IPS-20b (cell line): ENCODE measurements at regions not wholly inside any gene's neighbourhood (a gene's known extent, or its start where the extent isn't known, plus 50 kb on each side); places are given as distances from the start of the nearest gene placed in this dataset.

Experiments
- H3K27ac ChIP-seq: one replicate; pipeline ENCODE4 v1.5.1; 2013; ENCODE audit warnings: low read length
- H3K27me3 ChIP-seq: 2 replicates; pipeline ENCODE4 v1.6.1; 2013; ENCODE audit warnings: mild to moderate bottlenecking, low read length, inconsistent platforms; ENCODE audit not compliant: insufficient read depth
- H3K36me3 ChIP-seq: 2 replicates; pipeline ENCODE4 v1.6.1; 2013; ENCODE audit warnings: low read depth, mild to moderate bottlenecking, inconsistent platforms, low read length, moderate library complexity; ENCODE audit not compliant: insufficient read depth
- H3K4me1 ChIP-seq: 2 replicates; pipeline ENCODE4 v1.6.1; 2013; ENCODE audit warnings: mild to moderate bottlenecking, control low read depth, inconsistent platforms, low read length, moderate library complexity; ENCODE audit not compliant: insufficient read depth
- H3K4me3 ChIP-seq: 2 replicates; pipeline ENCODE4 v1.5.1; 2013; ENCODE audit warnings: mild to moderate bottlenecking, low read length, inconsistent platforms
- H3K9ac ChIP-seq: 2 replicates; pipeline ENCODE4 v1.6.1; 2013; ENCODE audit warnings: low read depth, mild to moderate bottlenecking, inconsistent platforms, low read length, moderate library complexity
- H3K9me3 ChIP-seq: 2 replicates; pipeline ENCODE4 v1.6.1; 2013; ENCODE audit warnings: mild to moderate bottlenecking, low read depth, low read length, inconsistent platforms; ENCODE audit not compliant: insufficient read depth

DNA sequence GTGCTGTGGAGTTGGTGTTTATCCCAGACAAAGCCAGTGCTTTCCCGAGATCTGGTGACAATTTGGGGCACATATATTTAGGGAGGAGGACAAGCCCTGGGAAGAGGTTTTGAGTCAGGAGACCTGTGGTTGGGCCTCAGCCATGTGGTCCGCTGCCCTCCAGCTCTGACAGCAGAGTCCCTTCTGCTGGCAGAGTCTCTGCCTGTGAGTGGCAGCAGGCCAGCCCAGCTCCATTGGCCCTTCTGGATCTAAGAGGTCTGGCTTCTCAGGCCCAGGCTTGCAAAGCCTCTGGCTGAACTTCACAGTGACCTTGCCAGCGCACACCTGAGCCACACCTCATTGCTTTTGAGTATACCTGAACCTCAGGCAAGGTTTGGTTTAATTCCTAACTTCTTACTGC lies 115.3 kb downstream of the BCL2L11 start:
- H3K9ac ChIP-seq: no peak overlapping the region
- no peak overlapping the region for H3K4me3 ChIP-seq
- no peaks in the 10 kb centered on the region for H3K36me3 ChIP-seq
- H3K27me3 ChIP-seq: no peaks in the 10 kb centered on the region
- H3K27ac ChIP-seq: no peak overlapping the region
- H3K4me1 ChIP-seq: no peaks in the 10 kb centered on the region
- H3K9me3 ChIP-seq: no peaks in the 10 kb centered on the region; the same call in 1 of the 2 replicates

DNA sequence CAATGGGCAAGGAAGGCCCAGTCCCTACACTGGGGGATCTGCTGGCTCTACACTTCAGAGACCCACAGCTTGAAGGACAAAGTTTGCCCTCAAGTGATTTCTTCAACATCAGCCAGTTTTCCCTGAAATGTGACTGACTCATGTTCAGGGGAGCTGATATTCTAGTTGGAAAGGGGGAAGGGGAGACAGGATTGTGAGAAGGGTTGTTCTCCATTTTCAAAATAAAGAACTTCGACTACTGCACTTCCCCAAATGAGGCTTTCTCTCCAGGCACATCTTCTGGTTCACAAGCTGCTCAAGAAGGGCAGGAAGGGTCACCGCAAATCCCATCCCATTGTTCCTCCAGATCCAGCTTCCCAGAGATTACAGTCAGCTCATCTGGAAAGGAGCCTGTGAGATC lies 117.6 kb downstream of the BCL2L11 start:
- no peak overlapping the region for H3K9ac ChIP-seq
- no peaks in the 10 kb centered on the region for H3K4me1 ChIP-seq
- H3K27me3 ChIP-seq: no peaks in the 10 kb centered on the region
- no peak overlapping the region for H3K4me3 ChIP-seq
- no peak overlapping the region for H3K27ac ChIP-seq
- H3K9me3 ChIP-seq: no peaks in the 10 kb centered on the region; the same call in 1 of the 2 replicates
- no peaks in the 10 kb centered on the region for H3K36me3 ChIP-seq

DNA sequence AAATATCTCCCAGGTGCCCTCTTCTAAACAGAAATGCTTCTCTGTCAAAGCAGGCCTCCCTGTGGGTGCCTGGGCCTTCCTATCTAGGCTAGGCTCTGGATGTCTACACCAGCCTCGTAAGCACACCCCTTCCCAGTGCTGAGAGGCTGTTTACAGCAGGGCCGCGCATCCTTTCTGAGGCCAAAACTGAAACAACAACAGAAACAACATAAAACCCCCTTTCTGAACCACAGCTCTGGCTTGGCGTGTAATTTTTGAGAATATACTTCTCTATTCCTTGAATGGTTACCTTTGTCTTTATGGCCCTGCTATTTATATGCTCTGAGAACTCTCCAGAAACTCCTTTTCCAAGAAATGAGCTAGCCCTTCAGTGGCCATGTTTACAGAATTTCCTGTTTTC lies 118.4 kb downstream of the BCL2L11 start:
- H3K36me3 ChIP-seq: no peaks in the 10 kb centered on the region
- no peak overlapping the region for H3K4me3 ChIP-seq
- H3K27ac ChIP-seq: no peak overlapping the region
- no peaks in the 10 kb centered on the region for H3K4me1 ChIP-seq
- H3K9ac ChIP-seq: no peak overlapping the region
- no peaks in the 10 kb centered on the region for H3K27me3 ChIP-seq
- H3K9me3 ChIP-seq: no peaks in the 10 kb centered on the region; the same call in 1 of the 2 replicates

DNA sequence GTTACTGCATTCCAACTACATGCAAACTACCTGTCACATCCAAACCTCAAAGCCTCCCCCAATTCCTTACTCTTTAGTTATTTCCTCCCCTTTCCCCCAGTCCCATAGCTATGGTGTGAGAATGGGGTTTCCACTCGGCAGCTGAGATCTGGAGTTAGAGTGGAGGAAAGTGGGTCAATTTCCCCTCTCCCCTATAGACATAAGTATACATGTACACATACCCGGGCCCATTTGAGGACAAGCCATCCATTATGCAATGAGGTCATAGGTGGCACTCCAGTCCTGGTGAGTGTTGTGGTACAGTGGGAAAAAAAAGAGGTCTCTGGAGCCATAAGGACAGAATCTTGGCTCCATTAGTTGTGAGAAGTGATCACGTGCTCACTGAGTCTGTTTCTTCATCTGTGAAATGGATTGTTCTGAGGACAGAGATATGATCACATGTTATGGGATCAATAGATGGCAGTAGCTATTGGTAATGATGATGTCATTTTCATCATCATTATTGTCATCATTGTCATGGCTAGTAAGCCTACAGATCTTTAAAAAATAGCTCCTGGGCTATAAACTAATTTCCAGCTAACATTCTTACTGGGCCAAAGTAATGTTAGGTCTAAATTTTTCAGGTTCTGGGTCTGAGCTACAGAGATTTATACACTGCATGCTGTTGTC lies 119.0 kb downstream of the BCL2L11 start:
- H3K27ac ChIP-seq: no peak overlapping the region
- H3K9me3 ChIP-seq: no peaks in the 10 kb centered on the region; the same call in 1 of the 2 replicates
- no peak overlapping the region for H3K9ac ChIP-seq
- no peaks in the 10 kb centered on the region for H3K36me3 ChIP-seq
- H3K4me1 ChIP-seq: no peaks in the 10 kb centered on the region
- no peak overlapping the region for H3K4me3 ChIP-seq
- no peaks in the 10 kb centered on the region for H3K27me3 ChIP-seq

DNA sequence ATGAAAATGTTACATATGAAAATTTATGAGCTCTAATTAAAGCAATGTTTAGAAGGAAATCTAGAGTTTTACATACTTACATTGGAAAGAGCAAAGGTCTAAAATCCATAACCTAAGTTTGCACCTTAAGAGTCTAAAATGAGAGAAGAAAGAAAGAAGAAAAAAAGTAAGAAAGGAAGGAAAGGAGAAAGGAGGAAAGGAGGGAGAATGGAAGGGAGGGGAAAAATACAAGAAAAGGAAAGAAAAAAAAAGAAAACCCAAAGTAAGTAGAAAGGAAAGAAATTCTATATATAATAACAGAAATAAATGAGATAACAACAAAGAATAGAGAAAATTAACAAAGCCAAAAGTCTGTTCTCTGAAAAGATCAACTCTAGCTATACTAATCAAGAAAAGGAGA lies 122.6 kb downstream of the BCL2L11 start:
- no peaks in the 10 kb centered on the region for H3K36me3 ChIP-seq
- no peaks in the 10 kb centered on the region for H3K9me3 ChIP-seq
- no peak overlapping the region for H3K9ac ChIP-seq
- no peaks in the 10 kb centered on the region for H3K27me3 ChIP-seq
- no peak overlapping the region for H3K4me3 ChIP-seq
- no peak overlapping the region for H3K27ac ChIP-seq
- H3K4me1 ChIP-seq: no peaks in the 10 kb centered on the region

DNA sequence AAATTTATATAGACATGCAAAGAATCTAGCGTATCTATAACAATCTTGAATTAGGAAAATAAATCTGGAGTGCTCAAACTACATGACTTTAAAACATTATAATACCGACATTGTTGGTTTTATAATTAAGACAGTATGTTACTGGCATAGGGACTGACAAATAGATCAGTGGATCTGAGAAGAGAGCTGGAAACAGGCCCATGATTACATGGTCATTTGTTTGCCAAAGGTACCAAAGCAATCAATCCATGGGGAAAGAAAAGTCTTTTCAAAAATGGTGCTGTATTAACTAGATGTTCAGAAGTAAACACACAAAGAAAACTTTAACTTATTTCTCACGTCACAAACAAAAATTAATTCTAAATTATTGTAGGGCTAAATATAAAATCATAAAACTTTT lies 124.2 kb downstream of the BCL2L11 start:
- H3K36me3 ChIP-seq: no peaks in the 10 kb centered on the region
- no peak overlapping the region for H3K4me3 ChIP-seq
- H3K9me3 ChIP-seq: no peaks in the 10 kb centered on the region
- no peaks in the 10 kb centered on the region for H3K27me3 ChIP-seq
- H3K27ac ChIP-seq: no peak overlapping the region
- H3K4me1 ChIP-seq: no peaks in the 10 kb centered on the region
- no peak overlapping the region for H3K9ac ChIP-seq

DNA sequence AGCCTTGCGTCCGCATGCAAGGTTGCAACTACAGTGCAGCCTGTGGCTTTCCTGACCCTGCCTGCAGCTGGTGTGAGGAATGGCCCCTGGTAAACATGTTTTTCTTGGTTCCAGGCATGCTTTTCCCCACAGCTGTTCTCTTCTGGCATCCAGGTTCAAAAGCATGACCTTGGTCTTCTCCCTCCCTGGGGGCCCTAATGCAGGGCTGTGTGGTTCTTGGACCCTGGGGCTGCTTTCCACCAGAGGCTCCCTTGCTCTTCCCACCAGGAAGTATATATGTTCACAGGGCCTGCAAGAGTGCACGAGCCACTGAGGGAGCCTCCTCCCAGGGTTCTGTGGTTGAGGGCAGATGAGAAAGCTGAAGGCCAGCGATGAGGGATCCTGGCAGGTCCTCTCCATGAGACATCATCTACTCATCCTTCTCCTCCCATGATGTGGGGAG lies 125.9 kb downstream of the BCL2L11 start:
- Histone ChIP-seq H3K27me3 (no peaks in the 10 kb centered on the region), H3K27ac (no peak overlapping the region), H3K4me3 (no peak overlapping the region), H3K4me1 (no peaks in the 10 kb centered on the region), H3K36me3 (no peaks in the 10 kb centered on the region), H3K9ac (no peak overlapping the region), H3K9me3 (peaks cover 2% of the 10 kb centered on the region; the same call in 1 of the 2 replicates)

DNA sequence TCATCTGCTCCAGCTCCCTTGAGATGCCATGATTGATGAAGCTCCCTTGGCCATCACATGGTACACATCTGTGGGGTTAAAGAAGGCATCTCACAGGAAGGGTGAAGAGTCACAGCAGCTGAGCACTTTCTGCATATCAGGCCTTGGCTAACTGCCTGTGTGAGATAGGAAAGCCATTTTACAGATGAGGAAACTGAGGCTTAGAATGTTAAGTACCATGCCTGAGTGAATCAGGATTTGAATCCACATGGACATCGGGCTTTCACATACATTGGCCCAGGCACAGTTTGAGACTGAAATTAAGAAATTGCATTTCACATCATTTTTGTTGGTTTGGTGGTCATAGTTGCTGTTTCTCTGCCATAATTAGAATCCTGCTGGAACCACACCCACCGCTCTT lies 126.8 kb downstream of the BCL2L11 start:
- H3K36me3 ChIP-seq: no peaks in the 10 kb centered on the region
- H3K9me3 ChIP-seq: peaks cover 5% of the 10 kb centered on the region; the same call in 1 of the 2 replicates
- no peaks in the 10 kb centered on the region for H3K27me3 ChIP-seq
- no peaks in the 10 kb centered on the region for H3K4me1 ChIP-seq
- no peak overlapping the region for H3K9ac ChIP-seq
- H3K4me3 ChIP-seq: no peak overlapping the region
- no peak overlapping the region for H3K27ac ChIP-seq

DNA sequence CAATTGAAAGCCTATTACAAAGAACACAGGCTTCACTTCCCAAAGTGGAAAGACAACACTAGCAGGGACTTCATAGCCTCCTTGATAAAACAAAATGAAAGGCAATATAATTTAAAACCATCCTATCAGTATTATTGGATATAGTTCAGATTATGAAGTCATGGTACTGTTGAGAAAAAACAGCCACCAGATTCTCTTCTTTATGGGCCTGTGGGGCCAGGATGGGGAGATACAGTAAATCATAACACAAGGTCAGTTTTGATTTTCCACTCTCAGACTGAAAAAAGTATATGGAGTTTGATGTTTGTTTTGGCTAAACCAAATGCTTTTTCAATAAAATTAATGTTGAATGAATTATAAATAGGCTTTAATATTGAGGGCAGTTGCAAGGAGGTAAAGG lies 129.1 kb downstream of the BCL2L11 start:
- Histone ChIP-seq H3K4me3 (no peak overlapping the region), H3K4me1 (no peaks in the 10 kb centered on the region), H3K36me3 (no peaks in the 10 kb centered on the region), H3K27ac (no peak overlapping the region), H3K9me3 (peaks cover 5% of the 10 kb centered on the region; the same call in 1 of the 2 replicates), H3K9ac (no peak overlapping the region), H3K27me3 (no peaks in the 10 kb centered on the region)

DNA sequence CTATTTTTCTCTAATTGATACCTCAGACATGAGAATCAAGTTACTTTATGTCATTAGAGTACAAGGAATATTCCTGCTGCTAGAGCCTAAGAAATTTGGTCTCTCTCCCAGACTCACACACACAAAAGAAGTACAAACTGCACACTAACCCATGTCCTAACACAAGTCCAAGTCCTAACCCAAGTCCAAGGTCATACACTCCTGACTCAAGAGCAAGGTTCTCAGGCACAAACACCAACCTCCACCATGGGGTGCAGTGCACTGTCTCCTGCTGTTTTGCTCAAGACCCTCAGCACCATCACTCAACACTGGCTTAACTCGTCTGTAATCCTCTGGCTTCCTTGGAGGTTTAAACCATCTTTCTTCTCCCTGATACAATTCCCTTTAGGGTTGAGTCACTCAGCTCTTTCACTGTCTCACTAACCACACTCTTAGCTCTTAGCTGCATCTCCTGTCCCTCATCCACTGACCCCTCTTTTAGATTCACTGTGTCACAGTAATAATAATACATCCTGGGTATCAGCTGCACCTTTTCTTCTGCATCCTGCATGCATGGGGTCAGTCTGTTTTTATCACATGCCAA lies 129.8 kb downstream of the BCL2L11 start:
- Histone ChIP-seq H3K9me3 (peaks cover 5% of the 10 kb centered on the region; the same call in 1 of the 2 replicates), H3K27me3 (no peaks in the 10 kb centered on the region), H3K4me3 (no peak overlapping the region), H3K9ac (no peak overlapping the region), H3K36me3 (no peaks in the 10 kb centered on the region), H3K4me1 (no peaks in the 10 kb centered on the region), H3K27ac (no peak overlapping the region)

DNA sequence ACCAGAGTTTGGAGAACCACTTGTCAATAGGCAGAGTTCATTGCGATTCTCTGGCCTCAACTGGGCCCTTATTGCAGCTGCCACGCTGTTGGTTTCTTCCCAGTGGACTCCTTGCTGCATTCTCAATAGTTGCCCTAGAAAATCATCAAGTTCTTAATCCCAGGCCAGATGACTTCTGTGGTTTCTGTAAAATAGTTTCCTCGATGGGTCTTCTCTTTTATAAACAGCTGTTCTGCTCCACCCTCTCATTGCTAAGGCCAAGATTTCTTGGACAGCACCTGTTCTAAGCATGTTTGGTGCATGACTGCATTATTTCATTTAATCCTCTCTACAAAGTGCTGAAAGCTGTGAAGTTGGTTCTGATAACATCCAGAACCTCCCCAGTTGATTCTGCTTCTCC lies 131.0 kb downstream of the BCL2L11 start:
- no peak overlapping the region for H3K4me3 ChIP-seq
- H3K9me3 ChIP-seq: peaks cover 5% of the 10 kb centered on the region; the same call in 1 of the 2 replicates
- no peak overlapping the region for H3K27ac ChIP-seq
- H3K9ac ChIP-seq: no peak overlapping the region
- no peaks in the 10 kb centered on the region for H3K36me3 ChIP-seq
- no peaks in the 10 kb centered on the region for H3K27me3 ChIP-seq
- no peaks in the 10 kb centered on the region for H3K4me1 ChIP-seq

DNA sequence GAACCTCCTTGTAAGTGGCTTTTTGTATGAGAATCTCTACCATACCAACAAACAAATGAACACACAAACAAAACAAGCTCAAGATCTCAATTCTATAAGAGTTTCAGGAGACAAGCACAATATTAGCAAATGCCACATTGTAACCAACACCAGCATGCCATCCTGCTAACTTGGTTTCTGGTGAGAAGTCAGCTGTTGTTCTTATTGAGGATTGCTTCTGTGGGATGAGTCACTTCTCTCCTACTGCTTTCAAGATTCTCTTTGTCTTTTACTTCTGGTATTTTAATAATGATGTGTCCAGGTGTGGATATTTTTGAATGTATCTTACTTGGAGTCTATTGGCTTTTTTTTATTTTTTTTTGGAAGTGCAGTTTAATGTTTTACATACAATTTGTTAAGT lies 131.7 kb downstream of the BCL2L11 start:
- Histone ChIP-seq H3K9me3 (peaks cover 5% of the 10 kb centered on the region; the same call in 1 of the 2 replicates), H3K4me1 (no peaks in the 10 kb centered on the region), H3K4me3 (no peak overlapping the region), H3K36me3 (no peaks in the 10 kb centered on the region), H3K27ac (no peak overlapping the region), H3K9ac (no peak overlapping the region), H3K27me3 (no peaks in the 10 kb centered on the region)
